8988T (cell line): ENCODE measurements at regions not wholly inside any gene's neighbourhood (a gene's known extent, or its start where the extent isn't known, plus 50 kb on each side); places are given as distances from the start of the nearest gene placed in this dataset.
"Not testable (repeated sequence)": the region's sequence is repeated elsewhere in the genome, so short reads cannot be mapped to it uniquely, and the experiment has no call there.

Source experiments
- DNase-seq: peaks from one replicate; pipeline ENCODE4 v3.0.0; 2011

DNA sequence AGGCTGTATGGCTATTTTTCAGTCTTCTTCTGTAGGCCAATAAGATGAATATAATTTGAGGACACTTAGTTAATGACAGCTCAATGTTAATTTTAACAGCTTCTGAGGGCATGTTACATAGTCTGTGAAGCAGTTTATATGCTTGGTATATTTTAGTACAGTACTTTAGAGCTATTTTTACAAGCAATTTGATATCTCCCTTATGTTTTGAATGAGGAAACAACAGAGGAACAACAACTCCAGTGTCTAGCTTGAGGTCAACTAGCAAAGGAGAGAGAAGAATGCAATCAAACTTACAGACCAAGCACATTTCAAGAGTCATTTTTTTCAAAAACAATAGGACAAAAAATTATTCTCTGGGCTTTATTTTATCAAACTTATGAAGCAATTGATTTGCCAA is 469.1 kb upstream of the DCN start:
- no peak for DNase-seq

DNA sequence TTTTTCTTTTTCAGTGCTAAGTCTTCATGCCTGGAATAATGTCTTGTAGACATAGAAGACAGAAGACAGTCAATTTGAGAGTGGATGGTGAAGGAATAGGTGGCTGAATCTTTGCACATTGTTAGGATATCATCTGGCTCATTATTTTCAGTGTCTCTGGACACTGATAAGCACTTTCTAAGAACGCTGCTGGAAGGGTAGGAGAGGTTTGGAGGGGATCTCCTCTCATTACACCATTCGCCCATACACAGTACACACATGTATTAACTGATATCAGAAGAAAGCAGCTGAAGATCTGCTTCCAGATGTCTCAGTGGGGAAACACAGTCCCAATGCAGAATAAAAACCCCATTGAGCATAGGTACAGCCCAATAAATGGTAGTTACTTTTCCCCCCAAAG is 461.1 kb upstream of the DCN start:
- DNase-seq: no peak

- no peak for DNase-seq
These were observed 457.4 kb upstream of the DCN start for GRCh38 chr12:91640021-91640420.

DNA sequence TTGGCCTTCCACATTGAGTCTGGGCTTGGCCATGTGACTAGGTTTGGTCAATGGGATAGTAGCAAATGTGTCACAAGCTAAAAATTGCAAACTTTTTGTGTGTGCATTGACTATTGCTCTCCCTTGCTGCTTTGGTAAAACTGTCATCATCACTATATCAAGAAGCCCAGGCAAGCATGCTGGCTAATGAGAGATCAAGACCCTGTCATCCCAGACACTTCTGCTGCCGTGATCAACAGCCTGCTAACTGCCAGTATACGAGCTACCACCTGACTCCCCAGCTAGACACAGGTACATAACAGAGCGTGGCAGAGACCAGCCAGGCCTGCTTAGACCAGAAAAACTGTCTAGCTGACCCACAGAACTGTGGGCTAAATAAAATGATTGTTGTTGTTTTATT is 456.7 kb upstream of the DCN start:
- DNase-seq: no peak

- no peak for DNase-seq
These were observed 455.4 kb upstream of the DCN start for GRCh38 chr12:91637789-91638624.

GRCh38 chr12:91636721-91637120 is 454.1 kb upstream of the DCN start:
- no peak for DNase-seq

GRCh38 chr12:91634386-91634713 is 451.7 kb upstream of the DCN start:
- DNase-seq: not testable (repeated sequence)

- no peak for DNase-seq
These were observed 451.2 kb upstream of the DCN start for GRCh38 chr12:91633734-91634357.

GRCh38 chr12:91633206-91633605 is 450.6 kb upstream of the DCN start:
- DNase-seq: no peak

DNA sequence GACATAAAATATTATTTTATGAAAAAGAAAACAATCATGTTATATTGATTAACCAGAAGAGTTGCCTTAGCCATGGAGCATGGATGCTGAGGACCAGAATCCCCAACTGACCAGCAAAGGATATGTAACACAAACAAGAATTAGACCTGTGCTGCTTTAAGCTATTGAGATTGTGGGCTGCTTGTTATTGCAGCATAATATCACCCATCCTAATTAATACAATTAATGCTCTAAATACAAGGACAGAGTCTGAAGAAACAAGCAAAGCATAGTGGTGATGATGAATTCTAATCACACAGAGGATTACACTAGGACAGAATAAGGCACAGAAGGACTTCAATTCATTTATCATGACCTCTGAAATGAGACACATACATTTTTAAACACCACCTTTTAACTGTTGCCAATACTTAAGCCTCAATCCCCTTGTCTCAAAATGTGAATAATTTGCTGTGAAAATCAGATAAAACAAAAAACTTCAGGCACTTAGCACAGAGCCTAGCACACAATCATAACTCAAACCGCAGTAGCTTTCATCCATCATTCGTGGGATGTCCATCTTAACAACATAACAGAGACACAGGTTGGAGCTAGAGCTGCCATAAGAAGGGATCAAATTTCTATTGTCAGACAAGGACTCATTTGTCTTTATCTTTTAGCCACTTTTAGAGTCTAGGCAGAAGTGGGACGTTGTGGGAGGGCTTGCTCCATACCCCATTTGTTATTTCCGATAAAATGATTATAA is 449.6 kb upstream of the DCN start:
- DNase-seq: no peak

DNA sequence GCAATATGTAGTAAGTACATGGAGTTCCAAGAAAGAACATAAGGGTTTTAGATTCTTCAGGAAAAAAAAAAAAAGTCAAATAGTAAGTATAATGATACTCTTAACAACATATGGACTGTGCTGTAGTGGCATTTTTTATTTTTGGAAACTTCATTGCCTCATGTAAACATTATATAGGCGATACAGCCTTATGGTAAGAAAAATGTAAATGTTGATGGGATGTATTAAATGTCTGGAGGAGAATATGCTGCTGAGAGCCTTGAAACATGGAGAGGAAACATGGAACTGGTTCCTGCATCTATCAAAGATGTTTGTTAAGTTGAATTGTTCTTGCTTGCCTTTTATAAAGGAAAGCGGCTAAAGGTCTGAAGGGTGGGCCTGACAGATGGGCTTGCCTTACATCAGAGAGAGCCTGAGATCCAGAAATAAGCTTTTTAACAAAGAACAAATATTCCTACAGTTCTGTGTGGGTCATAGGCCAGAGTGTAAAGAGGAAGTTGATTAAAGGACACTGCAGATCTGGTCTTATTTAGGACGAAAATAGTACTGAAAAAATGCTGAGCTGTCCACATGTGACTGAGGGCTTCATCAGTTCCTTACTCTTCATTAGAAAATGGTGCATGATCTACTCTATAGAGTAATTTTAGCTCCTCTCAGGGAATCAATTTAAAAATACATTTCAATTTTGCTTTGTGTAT is 448.1 kb upstream of the DCN start:
- no peak for DNase-seq

DNA sequence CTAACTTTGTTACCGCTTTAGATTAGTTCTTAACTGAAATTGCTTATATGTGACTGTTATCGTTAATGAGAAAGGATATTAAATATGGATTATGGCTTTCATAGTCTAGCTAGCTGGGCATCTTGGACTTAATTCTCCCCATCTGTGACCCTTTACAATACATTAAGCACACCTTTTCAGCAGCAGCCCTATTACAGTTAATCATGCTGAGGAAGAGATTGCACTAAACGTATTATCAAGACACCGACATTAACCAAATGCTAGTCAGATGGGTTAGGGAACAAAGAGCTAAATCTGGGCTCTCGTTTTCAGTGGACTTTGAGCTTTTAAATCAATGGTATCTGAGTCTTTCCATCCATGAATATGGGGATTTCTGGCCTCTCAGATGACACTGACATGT is 447.5 kb upstream of the DCN start:
- DNase-seq: no peak

DNA sequence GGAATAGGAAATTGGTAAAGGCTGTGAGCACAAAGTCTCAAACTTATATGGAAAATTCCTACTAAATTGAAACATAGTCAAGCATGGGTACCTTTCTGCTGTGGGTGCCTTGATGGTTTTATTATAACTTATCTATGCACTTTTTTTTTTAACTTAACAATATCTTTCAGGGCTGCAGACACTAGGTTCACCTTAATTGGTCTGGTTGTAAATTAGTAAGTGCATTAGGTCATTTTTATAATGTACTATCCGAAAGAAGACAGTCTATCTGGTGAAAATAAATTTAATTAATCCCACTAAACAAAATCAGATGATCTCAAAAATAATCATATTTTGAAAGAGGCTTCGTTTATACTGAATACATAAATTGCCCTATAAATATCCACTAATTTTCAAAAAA is 446.8 kb upstream of the DCN start:
- no peak for DNase-seq

GRCh38 chr12:91628656-91629055 is 446.0 kb upstream of the DCN start:
- DNase-seq: no peak

DNA sequence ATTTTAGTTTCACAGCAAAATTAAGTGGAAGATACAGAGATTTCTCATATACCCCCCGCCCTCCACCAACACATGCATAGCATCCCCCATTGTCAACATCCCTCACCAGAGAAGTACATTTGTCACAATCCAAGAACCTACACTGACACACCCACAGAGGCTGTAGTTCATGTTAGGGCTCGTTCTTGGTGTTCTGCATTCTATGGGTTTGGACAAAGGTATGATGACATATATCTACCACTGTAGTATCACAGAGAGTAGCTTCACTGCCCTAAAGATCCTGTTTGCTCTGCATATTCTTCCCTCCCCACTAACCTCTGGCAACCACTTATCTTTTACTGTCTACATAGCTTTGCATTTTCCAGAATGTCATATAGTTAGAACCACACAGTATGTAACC is 444.6 kb upstream of the DCN start:
- no peak for DNase-seq

GRCh38 chr12:91622981-91623380 is 440.4 kb upstream of the DCN start:
- no peak for DNase-seq

GRCh38 chr12:91622037-91622436 is 439.4 kb upstream of the DCN start:
- DNase-seq: no peak

DNA sequence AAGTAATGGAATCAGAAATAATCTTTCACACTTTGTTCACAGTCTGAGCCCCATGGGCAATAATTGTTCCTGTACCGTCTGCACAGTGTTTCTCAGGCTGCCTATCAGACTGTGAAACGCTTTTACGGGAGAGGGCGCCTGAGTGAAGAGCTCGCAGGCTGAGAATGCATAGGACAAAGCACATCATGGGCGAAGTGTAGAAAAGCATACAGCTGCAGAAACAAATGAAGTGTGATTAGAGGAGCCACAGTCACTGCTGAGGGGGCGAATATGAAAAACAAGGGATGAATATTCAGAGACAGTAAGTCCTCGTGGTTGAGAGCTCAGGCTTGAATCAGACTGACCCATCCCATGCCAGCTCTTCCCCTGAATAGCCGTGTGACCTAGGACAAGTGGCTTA is 438.4 kb upstream of the DCN start:
- no peak for DNase-seq

- no peak for DNase-seq
These were observed 437.8 kb upstream of the DCN start for GRCh38 chr12:91620422-91620821.

- DNase-seq: no peak
These were observed 435.7 kb upstream of the DCN start for GRCh38 chr12:91618281-91618680.

- DNase-seq: no peak
These were observed 435.2 kb upstream of the DCN start for GRCh38 chr12:91617818-91618217.

GRCh38 chr12:91616416-91616815 is 433.8 kb upstream of the DCN start:
- no peak for DNase-seq

GRCh38 chr12:91613223-91613779 is 430.7 kb upstream of the DCN start:
- DNase-seq: no peak
